ENCODE measurements at regions not wholly inside any gene's neighbourhood (a gene's known extent, or its start where the extent isn't known, plus 50 kb on each side); places are given as distances from the start of the nearest gene placed in this dataset.

DNA sequence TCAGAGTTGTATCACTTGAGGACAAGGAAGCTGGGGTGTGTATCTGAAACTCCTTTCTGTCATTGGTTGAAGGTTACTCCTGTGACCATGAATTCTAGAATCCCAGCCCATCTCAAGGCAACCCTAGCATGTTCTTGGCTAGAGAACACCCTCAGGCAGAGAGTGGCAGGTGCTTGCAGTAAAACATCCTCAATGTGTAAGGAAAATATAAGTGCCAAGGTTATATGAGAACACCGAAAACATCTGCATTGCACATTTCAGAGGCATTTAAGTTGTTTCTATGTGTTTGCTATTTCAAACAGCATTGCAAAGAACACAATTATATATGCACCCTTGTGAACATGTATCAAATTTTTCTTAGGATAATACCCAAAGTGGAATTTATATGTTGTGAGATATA lies 471.9 kb downstream of the USP25 start:
- TF ChIP-seq POLR2A (IDR thresholded peaks at IDR 0.05) (no peak), POLR2AphosphoS5 (IDR thresholded peaks at IDR 0.05) (no peak)
- TF ChIP-seq, protein P1, sequence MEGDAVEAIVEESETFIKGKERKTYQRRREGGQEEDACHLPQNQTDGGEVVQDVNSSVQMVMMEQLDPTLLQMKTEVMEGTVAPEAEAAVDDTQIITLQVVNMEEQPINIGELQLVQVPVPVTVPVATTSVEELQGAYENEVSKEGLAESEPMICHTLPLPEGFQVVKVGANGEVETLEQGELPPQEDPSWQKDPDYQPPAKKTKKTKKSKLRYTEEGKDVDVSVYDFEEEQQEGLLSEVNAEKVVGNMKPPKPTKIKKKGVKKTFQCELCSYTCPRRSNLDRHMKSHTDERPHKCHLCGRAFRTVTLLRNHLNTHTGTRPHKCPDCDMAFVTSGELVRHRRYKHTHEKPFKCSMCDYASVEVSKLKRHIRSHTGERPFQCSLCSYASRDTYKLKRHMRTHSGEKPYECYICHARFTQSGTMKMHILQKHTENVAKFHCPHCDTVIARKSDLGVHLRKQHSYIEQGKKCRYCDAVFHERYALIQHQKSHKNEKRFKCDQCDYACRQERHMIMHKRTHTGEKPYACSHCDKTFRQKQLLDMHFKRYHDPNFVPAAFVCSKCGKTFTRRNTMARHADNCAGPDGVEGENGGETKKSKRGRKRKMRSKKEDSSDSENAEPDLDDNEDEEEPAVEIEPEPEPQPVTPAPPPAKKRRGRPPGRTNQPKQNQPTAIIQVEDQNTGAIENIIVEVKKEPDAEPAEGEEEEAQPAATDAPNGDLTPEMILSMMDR (IDR thresholded peaks at IDR 0.05) = no peak

Data from prostate gland (tissue), 2 donors.